ENCODE measurements at regions not wholly inside any gene's neighbourhood (a gene's known extent, or its start where the extent isn't known, plus 50 kb on each side); places are given as distances from the start of the nearest gene placed in this dataset.

DNA sequence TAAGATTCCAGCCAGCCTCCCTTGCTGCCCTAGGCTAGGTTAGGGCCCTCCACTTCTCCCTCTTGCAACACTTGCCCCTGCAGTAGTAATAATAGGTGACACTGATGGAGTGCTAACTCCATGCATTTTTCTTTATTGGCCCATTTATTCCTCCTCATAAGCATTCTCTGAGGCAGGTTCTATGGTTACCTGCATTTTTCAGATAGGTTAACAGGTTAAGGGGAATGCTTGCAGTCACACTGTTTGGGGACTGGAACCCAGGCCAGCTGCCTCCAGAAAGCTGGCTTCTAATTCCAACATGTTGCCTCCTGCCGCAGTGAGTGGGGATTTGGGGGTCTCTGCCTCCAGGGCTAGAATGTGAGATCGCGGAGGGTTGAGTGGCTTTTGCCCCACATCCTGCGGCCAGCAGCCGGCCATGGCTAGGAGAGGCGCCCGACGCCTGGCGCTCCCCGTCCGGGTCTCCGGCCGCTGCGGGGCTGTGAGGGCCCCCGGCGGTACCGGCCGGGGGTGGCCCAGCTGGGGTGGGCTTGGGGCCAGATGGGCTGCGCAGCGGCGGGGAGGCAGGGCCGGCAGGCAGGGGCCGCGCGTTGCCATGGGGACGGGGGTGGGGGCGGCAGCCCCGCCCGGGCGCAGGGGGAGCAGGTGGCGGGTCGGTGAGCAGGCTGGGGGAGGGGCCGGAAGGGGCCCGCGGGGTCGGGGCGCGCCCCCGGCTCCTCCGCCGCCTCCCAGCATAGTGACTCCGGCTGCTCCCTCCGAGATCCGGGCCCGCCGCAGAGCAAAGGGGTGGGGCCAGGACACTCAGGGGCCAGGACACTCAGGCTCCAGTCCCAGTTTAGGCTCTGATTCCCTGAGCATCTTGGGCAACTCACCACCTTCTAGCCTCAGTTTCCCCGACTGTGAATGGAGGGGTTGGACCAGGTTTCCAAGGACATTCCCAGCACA is 68.4 kb upstream of the SSBP3 start:
- TF ChIP-seq, protein P1, sequence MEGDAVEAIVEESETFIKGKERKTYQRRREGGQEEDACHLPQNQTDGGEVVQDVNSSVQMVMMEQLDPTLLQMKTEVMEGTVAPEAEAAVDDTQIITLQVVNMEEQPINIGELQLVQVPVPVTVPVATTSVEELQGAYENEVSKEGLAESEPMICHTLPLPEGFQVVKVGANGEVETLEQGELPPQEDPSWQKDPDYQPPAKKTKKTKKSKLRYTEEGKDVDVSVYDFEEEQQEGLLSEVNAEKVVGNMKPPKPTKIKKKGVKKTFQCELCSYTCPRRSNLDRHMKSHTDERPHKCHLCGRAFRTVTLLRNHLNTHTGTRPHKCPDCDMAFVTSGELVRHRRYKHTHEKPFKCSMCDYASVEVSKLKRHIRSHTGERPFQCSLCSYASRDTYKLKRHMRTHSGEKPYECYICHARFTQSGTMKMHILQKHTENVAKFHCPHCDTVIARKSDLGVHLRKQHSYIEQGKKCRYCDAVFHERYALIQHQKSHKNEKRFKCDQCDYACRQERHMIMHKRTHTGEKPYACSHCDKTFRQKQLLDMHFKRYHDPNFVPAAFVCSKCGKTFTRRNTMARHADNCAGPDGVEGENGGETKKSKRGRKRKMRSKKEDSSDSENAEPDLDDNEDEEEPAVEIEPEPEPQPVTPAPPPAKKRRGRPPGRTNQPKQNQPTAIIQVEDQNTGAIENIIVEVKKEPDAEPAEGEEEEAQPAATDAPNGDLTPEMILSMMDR (IDR thresholded peaks at IDR 0.05) = no peak
- no peak for TF ChIP-seq POLR2A (IDR thresholded peaks at IDR 0.05)

All from testis (tissue), 2 donors.